Fibroblast of villous mesenchyme (primary cell): ENCODE measurements at regions not wholly inside any gene's neighbourhood (a gene's known extent, or its start where the extent isn't known, plus 50 kb on each side); places are given as distances from the start of the nearest gene placed in this dataset.
A peak's percentile ranks its signal among the peaks of the same experiment; 100 is the strongest.
"Not testable (repeated sequence)": the region's sequence is repeated elsewhere in the genome, so short reads cannot be mapped to it uniquely, and the experiment has no call there.

ENCODE experiments used
- DNase-seq: peaks from one replicate; pipeline ENCODE4 v3.0.0-alpha.2; 2010; ENCODE audit warnings: low read depth
- H3K4me3 ChIP-seq: 2 replicates; pipeline ENCODE4 v1.5.1; 2011; ENCODE audit warnings: low read depth, mild to moderate bottlenecking, low read length
- CTCF ChIP-seq: IDR thresholded peaks from 2 replicates; pipeline ENCODE4 v1.5.1; 2012; ENCODE audit warnings: low read depth, mild to moderate bottlenecking, low read length; ENCODE audit not compliant: insufficient read depth

GRCh38 chr10:31133792-31134310, 102.2 kb upstream of the ZNF438 start:
- TF ChIP-seq CTCF = no peak
- peak overlapping the region; percentile 26 for H3K4me3 ChIP-seq
- DNase-seq = peak; percentile 81

- H3K4me3 ChIP-seq = peak overlapping the region; percentile 26
- no peak for TF ChIP-seq CTCF
Observed at GRCh38 chr10:31134311-31134952, 102.8 kb upstream of the ZNF438 start.

GRCh38 chr10:31135171-31135570, 103.5 kb upstream of the ZNF438 start:
- H3K4me3 ChIP-seq = no peak overlapping the region
- no peak for DNase-seq
- TF ChIP-seq CTCF = no peak

More at GRCh38 chr10:31134311-31134952, 102.8 kb upstream of the ZNF438 start:
- DNase-seq = peak; percentile 94

- H3K4me3 ChIP-seq, DNase-seq: not testable (repeated sequence)
Observed at GRCh38 chr10:31135791-31136190, 104.1 kb upstream of the ZNF438 start.

- H3K4me3 ChIP-seq = no peak overlapping the region
- DNase-seq = no peak
- TF ChIP-seq CTCF = no peak
Observed at GRCh38 chr10:31136386-31136785, 104.7 kb upstream of the ZNF438 start.

GRCh38 chr10:31136930-31137885, 105.5 kb upstream of the ZNF438 start:
- no peak for TF ChIP-seq CTCF
- no peak overlapping the region for H3K4me3 ChIP-seq
- peak; percentile 68 for DNase-seq

GRCh38 chr10:31138026-31138553, 106.4 kb upstream of the ZNF438 start:
- DNase-seq = no peak
- no peak for TF ChIP-seq CTCF

More at GRCh38 chr10:31138026-31138553, 106.4 kb upstream of the ZNF438 start:
- H3K4me3 ChIP-seq = no peak overlapping the region
